ENCODE measurements at regions not wholly inside any gene's neighbourhood (a gene's known extent, or its start where the extent isn't known, plus 50 kb on each side); places are given as distances from the start of the nearest gene placed in this dataset.

DNA sequence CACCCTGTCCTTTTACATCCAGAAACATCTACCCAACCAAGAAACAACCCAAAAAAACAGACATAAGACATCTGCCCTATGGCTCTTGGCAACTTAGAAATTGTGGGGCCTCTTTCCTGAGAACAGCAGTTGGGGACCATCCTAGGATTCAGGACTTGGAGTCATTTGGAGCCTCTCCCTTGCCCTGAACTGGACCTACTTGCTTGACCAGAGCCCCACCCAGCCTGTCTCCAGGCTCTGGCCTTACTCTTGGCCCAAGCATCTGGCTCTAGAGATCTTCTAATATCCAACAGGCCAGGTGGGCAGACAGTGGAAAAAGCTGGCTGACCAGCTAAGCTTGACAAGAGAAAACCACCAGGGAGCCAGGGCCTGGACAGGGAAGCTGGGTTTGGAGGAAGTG is 99.1 kb upstream of the C2CD4B start:
- TF ChIP-seq CTCF (conservative IDR thresholded peaks at IDR 0.05; ENCODE audit: low read length), result no peak
- no peak for TF ChIP-seq EZH2phosphoT487 (IDR thresholded peaks at IDR 0.05; ENCODE audit: borderline replicate concordance, low read depth, low read length)
